Stimulated activated CD4-positive, alpha-beta T cell treated with anti-CD3 and anti-CD28 coated beads, Interleukin-12 subunit alpha, Interleukin-12 subunit beta, amount 100 ng/mL, for 4 hours (primary cell): ENCODE measurements at regions not wholly inside any gene's neighbourhood (a gene's known extent, or its start where the extent isn't known, plus 50 kb on each side); places are given as distances from the start of the nearest gene placed in this dataset.

ENCODE experiments used
- DNase-seq: peaks from one replicate; pipeline ENCODE4 v3.0.0-alpha.2; 2020

GRCh38 chr2:5026571-5027234 is 665.5 kb upstream of the SOX11 start:
- no peak for DNase-seq

- DNase-seq: no peak
Measured at GRCh38 chr2:5035057-5035488, 657.1 kb upstream of the SOX11 start.

- DNase-seq: no peak
Measured at GRCh38 chr2:5036256-5036655, 655.9 kb upstream of the SOX11 start.

GRCh38 chr2:5039241-5039975 is 652.8 kb upstream of the SOX11 start:
- DNase-seq: no peak

- DNase-seq: no peak
Measured at GRCh38 chr2:5040571-5040970, 651.6 kb upstream of the SOX11 start.

- DNase-seq: no peak
Measured at GRCh38 chr2:5041501-5041900, 650.7 kb upstream of the SOX11 start.

GRCh38 chr2:5042666-5043440 is 649.3 kb upstream of the SOX11 start:
- DNase-seq: no peak

GRCh38 chr2:5051300-5051699 is 640.9 kb upstream of the SOX11 start:
- DNase-seq: no peak

GRCh38 chr2:5052905-5053304 is 639.3 kb upstream of the SOX11 start:
- DNase-seq: no peak

GRCh38 chr2:5057891-5058351 is 634.3 kb upstream of the SOX11 start:
- no peak for DNase-seq

- no peak for DNase-seq
Measured at GRCh38 chr2:5060956-5061355, 631.2 kb upstream of the SOX11 start.

- DNase-seq: no peak
Measured at GRCh38 chr2:5064687-5065086, 627.5 kb upstream of the SOX11 start.

GRCh38 chr2:5067816-5068215 is 624.4 kb upstream of the SOX11 start:
- no peak for DNase-seq

- no peak for DNase-seq
Measured at GRCh38 chr2:5070257-5070656, 621.9 kb upstream of the SOX11 start.

- DNase-seq: no peak
Measured at GRCh38 chr2:5074733-5075132, 617.5 kb upstream of the SOX11 start.

- DNase-seq: no peak
Measured at GRCh38 chr2:5076599-5076998, 615.6 kb upstream of the SOX11 start.

- no peak for DNase-seq
Measured at GRCh38 chr2:5077479-5078089, 614.6 kb upstream of the SOX11 start.

- no peak for DNase-seq
Measured at GRCh38 chr2:5083402-5083801, 608.8 kb upstream of the SOX11 start.

GRCh38 chr2:5089409-5089808 is 602.8 kb upstream of the SOX11 start:
- no peak for DNase-seq

- DNase-seq: no peak
Measured at GRCh38 chr2:5093056-5093455, 599.1 kb upstream of the SOX11 start.

GRCh38 chr2:5093518-5093917 is 598.7 kb upstream of the SOX11 start:
- no peak for DNase-seq

GRCh38 chr2:5094192-5094591 is 598.0 kb upstream of the SOX11 start:
- DNase-seq: no peak

- no peak for DNase-seq
Measured at GRCh38 chr2:5098286-5098685, 593.9 kb upstream of the SOX11 start.
